Activated gamma-delta T cell treated with anti-CD3 and anti-CD28 coated beads, Interleukin-2, amount 50 U/mL, for 16 hours (primary cell): ENCODE measurements at regions not wholly inside any gene's neighbourhood (a gene's known extent, or its start where the extent isn't known, plus 50 kb on each side); places are given as distances from the start of the nearest gene placed in this dataset.
"Not testable (repeated sequence)": the region's sequence is repeated elsewhere in the genome, so short reads cannot be mapped to it uniquely, and the experiment has no call there.

Source experiments
- DNase-seq: peaks from one replicate; pipeline ENCODE4 v3.0.0-alpha.2; 2020; ENCODE audit warnings: low read depth

- DNase-seq = no peak
These were observed 1073.3 kb downstream of the SOCS6 start for GRCh38 chr18:71362140-71362539.

- not testable (repeated sequence) for DNase-seq
These were observed 1066.8 kb downstream of the SOCS6 start for GRCh38 chr18:71355599-71355998.

GRCh38 chr18:71352618-71353017 lies 1063.8 kb downstream of the SOCS6 start:
- DNase-seq = no peak

- no peak for DNase-seq
These were observed 1047.8 kb downstream of the SOCS6 start for GRCh38 chr18:71336576-71337210.

GRCh38 chr18:71329563-71329962 lies 1040.7 kb downstream of the SOCS6 start:
- no peak for DNase-seq

GRCh38 chr18:71329114-71329513 lies 1040.3 kb downstream of the SOCS6 start:
- DNase-seq = no peak

GRCh38 chr18:71327850-71328249 lies 1039.0 kb downstream of the SOCS6 start:
- no peak for DNase-seq

- DNase-seq = no peak
These were observed 1038.6 kb downstream of the SOCS6 start for GRCh38 chr18:71327441-71327840.

- no peak for DNase-seq
These were observed 1038.0 kb downstream of the SOCS6 start for GRCh38 chr18:71326826-71327225.

- no peak for DNase-seq
These were observed 1035.5 kb downstream of the SOCS6 start for GRCh38 chr18:71324356-71324755.

GRCh38 chr18:71322201-71322600 lies 1033.4 kb downstream of the SOCS6 start:
- no peak for DNase-seq

GRCh38 chr18:71321319-71321718 lies 1032.5 kb downstream of the SOCS6 start:
- no peak for DNase-seq

GRCh38 chr18:71304856-71305255 lies 1016.0 kb downstream of the SOCS6 start:
- no peak for DNase-seq

- DNase-seq = not testable (repeated sequence)
These were observed 1014.9 kb downstream of the SOCS6 start for GRCh38 chr18:71303743-71304142.

- no peak for DNase-seq
These were observed 1012.8 kb downstream of the SOCS6 start for GRCh38 chr18:71301596-71301995.

- not testable (repeated sequence) for DNase-seq
These were observed 1005.4 kb downstream of the SOCS6 start for GRCh38 chr18:71294201-71294600.

GRCh38 chr18:71293322-71293721 lies 1004.5 kb downstream of the SOCS6 start:
- no peak for DNase-seq

- DNase-seq = no peak
These were observed 998.4 kb downstream of the SOCS6 start for GRCh38 chr18:71287268-71287667.

- no peak for DNase-seq
These were observed 963.6 kb downstream of the SOCS6 start for GRCh38 chr18:71252351-71252865.

GRCh38 chr18:71250191-71250590 lies 961.3 kb downstream of the SOCS6 start:
- DNase-seq = no peak

- DNase-seq = no peak
These were observed 960.9 kb downstream of the SOCS6 start for GRCh38 chr18:71249791-71250190.

- no peak for DNase-seq
These were observed 954.1 kb downstream of the SOCS6 start for GRCh38 chr18:71242981-71243380.

GRCh38 chr18:71238974-71239624 lies 950.3 kb downstream of the SOCS6 start:
- no peak for DNase-seq

GRCh38 chr18:71237641-71238040 lies 948.8 kb downstream of the SOCS6 start:
- DNase-seq = no peak
